KMS-11 (cell line): ENCODE measurements at regions not wholly inside any gene's neighbourhood (a gene's known extent, or its start where the extent isn't known, plus 50 kb on each side); places are given as distances from the start of the nearest gene placed in this dataset.

ENCODE experiments used
- H2AFZ ChIP-seq: fragments of 200-600 bp; sonication (generic); 2 replicates; pipeline ENCODE4 v1.6.1; 2016; ENCODE audit warnings: antibody characterized with exemption, mixed run types, low read depth
- H3K27ac ChIP-seq: fragments of 200-600 bp; sonication (generic); 2 replicates; pipeline ENCODE4 v1.6.1; 2016; ENCODE audit warnings: mild to moderate bottlenecking, mixed run types
- H3K27me3 ChIP-seq: fragments of 200-600 bp; sonication (generic); 2 replicates; pipeline ENCODE4 v1.6.1; 2017; ENCODE audit warnings: mild to moderate bottlenecking, low read depth, mixed run types, moderate library complexity; ENCODE audit not compliant: insufficient read depth
- H3K36me3 ChIP-seq: fragments of 200-600 bp; sonication (generic); 2 replicates; pipeline ENCODE4 v1.6.1; 2017; ENCODE audit warnings: mild to moderate bottlenecking, mixed run types; ENCODE audit not compliant: insufficient read depth
- H3K4me1 ChIP-seq: fragments of 200-600 bp; sonication (generic); 2 replicates; pipeline ENCODE4 v1.6.1; 2016; ENCODE audit warnings: mild to moderate bottlenecking, low read depth, mixed run types; ENCODE audit not compliant: poor library complexity, severe bottlenecking
- H3K4me2 ChIP-seq: fragments of 200-600 bp; sonication (generic); 2 replicates; pipeline ENCODE4 v1.7.0; 2016; ENCODE audit warnings: mild to moderate bottlenecking, mixed run types
- H3K4me3 ChIP-seq: fragments of 200-600 bp; sonication (generic); IDR thresholded peaks from 2 replicates; pipeline ENCODE4 v1.6.1; 2017; ENCODE audit warnings: low read depth, low read length, mixed read lengths; ENCODE audit not compliant: insufficient read depth
- H3K79me2 ChIP-seq: fragments of 200-600 bp; sonication (generic); 2 replicates; pipeline ENCODE4 v1.6.1; 2016; ENCODE audit warnings: low read depth, mixed run types; ENCODE audit not compliant: insufficient read depth
- H3K9ac ChIP-seq: fragments of 200-600 bp; sonication (generic); 2 replicates; pipeline ENCODE4 v1.6.1; 2016; ENCODE audit warnings: mild to moderate bottlenecking, mixed run types
- H4K20me1 ChIP-seq: fragments of 200-600 bp; sonication (generic); 2 replicates; pipeline ENCODE4 v1.6.1; 2016; ENCODE audit warnings: mild to moderate bottlenecking, mixed run types; ENCODE audit not compliant: insufficient read depth
- CTCF ChIP-seq: fragments of 200-600 bp; sonication (generic); conservative IDR thresholded peaks from 2 replicates; pipeline ENCODE4 v1.6.1; 2017; ENCODE audit warnings: low read depth, mild to moderate bottlenecking, antibody characterized with exemption, low read length, moderate library complexity, mixed read lengths

GRCh38 chr13:65597839-65598818 is 1632.0 kb downstream of the PCDH9 start:
- H2AFZ ChIP-seq = no peak overlapping the region
- no peaks in the 10 kb centered on the region for H3K4me1 ChIP-seq
- no peaks in the 10 kb centered on the region for H3K36me3 ChIP-seq
- H3K79me2 ChIP-seq = no peaks in the 10 kb centered on the region
- no peak for TF ChIP-seq CTCF
- no peaks in the 10 kb centered on the region for H4K20me1 ChIP-seq
- no peak overlapping the region for H3K9ac ChIP-seq
- H3K27ac ChIP-seq = no peak overlapping the region
- H3K4me2 ChIP-seq = no peak overlapping the region
- H3K27me3 ChIP-seq = no peaks in the 10 kb centered on the region
- no peak overlapping the region for H3K4me3 ChIP-seq

GRCh38 chr13:65595916-65596315 is 1634.2 kb downstream of the PCDH9 start:
- Histone ChIP-seq H4K20me1 (no peaks in the 10 kb centered on the region), H2AFZ (no peak overlapping the region), H3K27ac (no peak overlapping the region), H3K27me3 (no peaks in the 10 kb centered on the region), H3K9ac (no peak overlapping the region), H3K4me2 (no peak overlapping the region), H3K36me3 (no peaks in the 10 kb centered on the region), H3K4me1 (no peaks in the 10 kb centered on the region), H3K79me2 (no peaks in the 10 kb centered on the region), H3K4me3 (no peak overlapping the region)
- no peak for TF ChIP-seq CTCF

DNA sequence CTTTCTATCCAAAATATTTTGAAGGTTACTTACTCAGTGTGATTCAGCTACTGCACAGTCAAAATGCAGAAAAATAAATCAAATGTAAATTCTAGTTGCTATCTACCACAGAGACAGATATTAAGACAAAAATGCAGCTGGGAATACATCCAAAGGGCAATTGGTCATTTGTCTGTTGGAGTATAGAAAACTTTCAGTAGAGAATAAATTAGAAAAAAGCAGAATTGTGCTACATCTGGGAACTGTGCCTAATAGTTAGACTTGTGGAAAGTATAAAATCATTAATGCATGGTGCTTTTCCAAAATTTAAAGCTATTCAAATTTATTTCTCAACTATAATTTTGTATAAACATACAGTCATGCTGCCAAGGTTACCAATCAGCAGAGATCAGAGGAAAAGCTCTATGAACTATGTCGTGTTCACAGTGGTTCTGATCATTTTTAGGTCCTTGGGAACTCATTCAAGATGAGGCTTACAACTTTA is 1635.8 kb downstream of the PCDH9 start:
- Histone ChIP-seq H3K79me2 (no peaks in the 10 kb centered on the region), H2AFZ (no peak overlapping the region), H3K36me3 (no peaks in the 10 kb centered on the region), H3K9ac (no peak overlapping the region), H3K4me1 (no peaks in the 10 kb centered on the region), H3K4me2 (no peak overlapping the region), H4K20me1 (no peaks in the 10 kb centered on the region), H3K27ac (no peak overlapping the region), H3K27me3 (no peaks in the 10 kb centered on the region), H3K4me3 (no peak overlapping the region)
- TF ChIP-seq CTCF = no peak

GRCh38 chr13:65593298-65593874 is 1636.8 kb downstream of the PCDH9 start:
- Histone ChIP-seq H4K20me1 (no peaks in the 10 kb centered on the region), H3K4me1 (no peaks in the 10 kb centered on the region)
- no peak for TF ChIP-seq CTCF

More at GRCh38 chr13:65593298-65593874, 1636.8 kb downstream of the PCDH9 start:
- Histone ChIP-seq H3K4me2 (no peak overlapping the region), H3K79me2 (no peaks in the 10 kb centered on the region), H3K27me3 (no peaks in the 10 kb centered on the region), H3K9ac (no peak overlapping the region), H3K36me3 (no peaks in the 10 kb centered on the region), H3K27ac (no peak overlapping the region), H3K4me3 (no peak overlapping the region), H2AFZ (no peak overlapping the region)
